OCI-LY3 (cell line): ENCODE measurements at regions not wholly inside any gene's neighbourhood (a gene's known extent, or its start where the extent isn't known, plus 50 kb on each side); places are given as distances from the start of the nearest gene placed in this dataset.

Experiments used
- H2AFZ ChIP-seq: fragments of 200-600, 300-600 bp; shearing (Covaris generic); 2 replicates; pipeline ENCODE4 v1.6.0; 2014; ENCODE audit warnings: antibody characterized with exemption, low read depth, low read length
- H3K27ac ChIP-seq: fragments of 200-600, 300-600 bp; sonication (generic); 2 replicates; pipeline ENCODE4 v1.5.1; 2014; ENCODE audit warnings: mild to moderate bottlenecking, low read length, moderate library complexity, mixed read lengths
- H3K27me3 ChIP-seq: fragments of 200-600, 300-600 bp; sonication (generic); 2 replicates; pipeline ENCODE4 v1.6.1; 2014; ENCODE audit warnings: low read depth, low read length, mixed read lengths
- H3K36me3 ChIP-seq: fragments of 200-600, 300-600 bp; sonication (generic); replicated peaks from 2 replicates; pipeline ENCODE3; 2014; ENCODE audit warnings: low read depth, low read length, mixed read lengths
- H3K4me1 ChIP-seq: fragments of 300-600, 200-600 bp; sonication (generic); 2 replicates; pipeline ENCODE4 v1.6.1; 2014; ENCODE audit warnings: low read length, mixed read lengths
- H3K4me2 ChIP-seq: fragments of 200-600, 300-600 bp; sonication (generic); 2 replicates; pipeline ENCODE4 v1.6.1; 2014; ENCODE audit warnings: low read length, mixed read lengths
- H3K4me3 ChIP-seq: fragments of 300-600, 200-600 bp; sonication (generic); 2 replicates; pipeline ENCODE4 v1.5.1; 2014; ENCODE audit warnings: antibody characterized with exemption, mild to moderate bottlenecking, low read length, moderate library complexity
- H3K79me2 ChIP-seq: fragments of 300-600, 200-600 bp; shearing (Covaris generic); 2 replicates; pipeline ENCODE4 v1.6.1; 2014; ENCODE audit warnings: mild to moderate bottlenecking, low read length, mixed read lengths
- H3K9ac ChIP-seq: fragments of 300-600, 200-600 bp; shearing (Covaris generic); 2 replicates; pipeline ENCODE4 v1.6.0; 2014; ENCODE audit warnings: mild to moderate bottlenecking, low read length, moderate library complexity
- H3K9me3 ChIP-seq: fragments of 200-600, 300-600 bp; shearing (Covaris generic); 2 replicates; pipeline ENCODE4 v1.6.1; 2014; ENCODE audit warnings: low read length, mixed read lengths; ENCODE audit not compliant: insufficient read depth
- H4K20me1 ChIP-seq: fragments of 200-600, 300-600 bp; sonication (generic); 2 replicates; pipeline ENCODE4 v1.6.1; 2016; ENCODE audit warnings: low read length, mixed read lengths; ENCODE audit not compliant: insufficient read depth
- EZH2phosphoT487 ChIP-seq: fragments of 200-600 bp; shearing (Covaris generic); IDR thresholded peaks from 2 replicates; pipeline ENCODE4 v1.6.1; 2018; ENCODE audit warnings: antibody characterized with exemption, mixed run types, low read depth
- TF ChIP-seq, protein P1 (sequence below): fragments of 200-600, 300-600 bp; sonication (generic); IDR thresholded peaks from 2 replicates; pipeline ENCODE4 v1.5.1; 2014; ENCODE audit warnings: antibody characterized with exemption, low read length, low read depth

DNA sequence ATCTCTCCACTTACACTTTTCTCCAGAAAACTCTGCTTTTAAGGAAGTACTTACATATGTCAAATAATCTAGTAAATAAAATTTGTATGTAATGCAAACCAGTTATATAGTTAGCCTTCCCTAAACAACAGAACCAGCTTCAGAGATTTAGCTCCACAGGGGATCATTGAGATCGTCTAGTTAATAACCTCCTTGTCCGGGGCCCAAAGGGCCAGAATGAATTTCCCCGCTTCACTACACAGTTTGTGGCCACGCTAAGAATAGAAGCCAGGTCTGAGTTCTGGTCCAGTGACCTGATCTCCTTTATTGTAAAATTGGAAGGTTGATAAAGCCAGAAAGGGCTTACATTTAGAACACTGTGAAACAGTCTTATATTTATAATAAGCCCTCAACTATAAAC is 245.2 kb downstream of the TPBG start:
- H2AFZ ChIP-seq, result no peak overlapping the region
- TF ChIP-seq, protein P1, sequence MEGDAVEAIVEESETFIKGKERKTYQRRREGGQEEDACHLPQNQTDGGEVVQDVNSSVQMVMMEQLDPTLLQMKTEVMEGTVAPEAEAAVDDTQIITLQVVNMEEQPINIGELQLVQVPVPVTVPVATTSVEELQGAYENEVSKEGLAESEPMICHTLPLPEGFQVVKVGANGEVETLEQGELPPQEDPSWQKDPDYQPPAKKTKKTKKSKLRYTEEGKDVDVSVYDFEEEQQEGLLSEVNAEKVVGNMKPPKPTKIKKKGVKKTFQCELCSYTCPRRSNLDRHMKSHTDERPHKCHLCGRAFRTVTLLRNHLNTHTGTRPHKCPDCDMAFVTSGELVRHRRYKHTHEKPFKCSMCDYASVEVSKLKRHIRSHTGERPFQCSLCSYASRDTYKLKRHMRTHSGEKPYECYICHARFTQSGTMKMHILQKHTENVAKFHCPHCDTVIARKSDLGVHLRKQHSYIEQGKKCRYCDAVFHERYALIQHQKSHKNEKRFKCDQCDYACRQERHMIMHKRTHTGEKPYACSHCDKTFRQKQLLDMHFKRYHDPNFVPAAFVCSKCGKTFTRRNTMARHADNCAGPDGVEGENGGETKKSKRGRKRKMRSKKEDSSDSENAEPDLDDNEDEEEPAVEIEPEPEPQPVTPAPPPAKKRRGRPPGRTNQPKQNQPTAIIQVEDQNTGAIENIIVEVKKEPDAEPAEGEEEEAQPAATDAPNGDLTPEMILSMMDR, result no peak
- TF ChIP-seq EZH2phosphoT487, result no peak
- no peaks in the 10 kb centered on the region for H3K4me1 ChIP-seq
- H3K4me2 ChIP-seq, result no peak overlapping the region
- H3K4me3 ChIP-seq, result no peak overlapping the region
- H3K79me2 ChIP-seq, result no peaks in the 10 kb centered on the region
- H3K36me3 ChIP-seq, result no peaks in the 10 kb centered on the region
- H4K20me1 ChIP-seq, result no peaks in the 10 kb centered on the region
- H3K9me3 ChIP-seq, result no peaks in the 10 kb centered on the region
- no peak overlapping the region for H3K27ac ChIP-seq
- H3K27me3 ChIP-seq, result no peaks in the 10 kb centered on the region
- H3K9ac ChIP-seq, result no peak overlapping the region

DNA sequence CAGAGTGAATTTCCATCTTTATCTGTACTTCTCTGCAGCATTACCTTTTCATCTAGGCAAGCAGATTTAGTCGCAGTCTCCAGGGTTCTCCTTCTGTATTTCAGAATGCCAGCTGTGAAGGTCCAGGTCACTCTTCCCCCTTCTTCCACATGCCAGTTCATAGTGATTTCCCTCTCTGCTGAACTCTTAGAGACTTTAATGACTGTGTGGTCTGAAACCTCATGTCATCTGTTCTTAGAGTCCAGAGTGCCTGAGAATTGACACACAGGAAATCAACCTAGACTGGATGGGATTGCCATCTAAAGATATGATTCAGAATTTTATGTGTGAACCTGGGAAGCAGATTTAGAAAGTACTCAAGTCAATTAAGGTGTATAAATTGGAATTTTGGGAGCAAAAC is 248.1 kb downstream of the TPBG start:
- Histone ChIP-seq H3K36me3 (no peaks in the 10 kb centered on the region), H3K79me2 (no peaks in the 10 kb centered on the region), H3K9ac (no peak overlapping the region), H3K27me3 (no peaks in the 10 kb centered on the region), H4K20me1 (no peaks in the 10 kb centered on the region), H3K4me2 (no peak overlapping the region), H3K4me3 (no peak overlapping the region), H3K27ac (no peak overlapping the region), H3K4me1 (no peaks in the 10 kb centered on the region), H2AFZ (no peak overlapping the region), H3K9me3 (no peaks in the 10 kb centered on the region)
- TF ChIP-seq EZH2phosphoT487, result no peak
- TF ChIP-seq, protein P1, result no peak

DNA sequence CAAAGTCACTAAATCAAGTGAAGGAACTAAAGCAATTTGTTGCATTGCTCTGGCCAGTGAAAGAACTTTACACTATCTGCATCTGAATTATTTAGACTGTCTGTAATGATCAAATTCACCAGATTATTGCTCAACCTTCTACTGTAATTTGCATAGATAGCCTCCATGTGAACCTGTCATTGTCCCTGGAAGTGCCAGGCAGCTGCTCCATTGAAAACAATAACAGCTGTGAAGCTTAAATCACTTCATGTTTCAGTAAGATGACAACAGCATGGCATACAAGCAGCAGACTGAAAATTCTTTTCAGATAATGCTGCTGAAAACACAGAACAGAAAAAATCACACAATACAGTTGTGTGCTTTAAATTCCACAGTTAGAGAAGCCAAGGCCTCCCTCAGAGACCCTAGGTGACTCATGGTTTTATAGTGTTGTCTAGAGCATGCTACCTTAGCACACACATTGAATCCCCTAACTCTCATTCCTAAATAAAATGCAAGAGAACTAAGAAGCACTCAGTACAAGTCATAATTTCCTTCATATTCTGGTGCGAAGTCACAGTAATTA is 248.9 kb downstream of the TPBG start:
- Histone ChIP-seq H3K9me3 (no peaks in the 10 kb centered on the region), H3K4me2 (no peak overlapping the region), H3K4me3 (no peak overlapping the region), H3K27me3 (no peaks in the 10 kb centered on the region), H3K9ac (no peak overlapping the region), H3K27ac (no peak overlapping the region), H3K36me3 (no peaks in the 10 kb centered on the region), H3K79me2 (no peaks in the 10 kb centered on the region), H2AFZ (no peak overlapping the region), H3K4me1 (no peaks in the 10 kb centered on the region), H4K20me1 (no peaks in the 10 kb centered on the region)
- TF ChIP-seq EZH2phosphoT487, result no peak
- TF ChIP-seq, protein P1, result no peak

DNA sequence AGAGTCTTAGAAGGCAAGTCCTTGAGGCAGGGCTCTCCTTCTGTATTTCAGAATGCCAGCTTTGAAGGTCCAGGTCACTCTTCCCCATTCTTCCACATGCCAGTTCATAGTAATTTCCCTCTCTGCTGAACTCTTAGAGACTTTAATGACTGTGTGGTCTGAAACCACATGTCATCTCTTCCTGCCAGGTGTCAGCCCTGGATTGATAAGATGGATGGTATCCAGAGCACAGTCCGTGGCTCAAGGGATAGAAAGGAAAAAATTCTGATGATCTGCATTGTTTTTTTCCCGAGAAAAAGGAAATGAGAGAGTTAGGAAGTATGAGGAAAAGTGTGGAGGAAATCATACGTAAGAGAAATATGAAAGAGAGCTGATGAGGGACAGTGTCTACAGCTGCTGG is 250.9 kb downstream of the TPBG start:
- Histone ChIP-seq H3K9ac (no peak overlapping the region), H3K27me3 (no peaks in the 10 kb centered on the region), H3K9me3 (no peaks in the 10 kb centered on the region), H3K4me3 (no peak overlapping the region), H3K4me2 (no peak overlapping the region), H2AFZ (no peak overlapping the region), H3K4me1 (no peaks in the 10 kb centered on the region), H3K36me3 (no peaks in the 10 kb centered on the region), H3K27ac (no peak overlapping the region), H3K79me2 (no peaks in the 10 kb centered on the region), H4K20me1 (no peaks in the 10 kb centered on the region)
- TF ChIP-seq, protein P1, result no peak
- no peak for TF ChIP-seq EZH2phosphoT487
